Liver (tissue), 7 donors: ENCODE measurements at regions not wholly inside any gene's neighbourhood (a gene's known extent, or its start where the extent isn't known, plus 50 kb on each side); places are given as distances from the start of the nearest gene placed in this dataset.
"Not testable (repeated sequence)": the region's sequence is repeated elsewhere in the genome, so short reads cannot be mapped to it uniquely, and the experiment has no call there.

Experiments
- DNase-seq: peaks from one replicate; pipeline ENCODE4 v3.0.0-alpha.2; 2017; ENCODE audit warnings: low spot score
- H3K27ac ChIP-seq, 2 donors: one replicate each; pipeline ENCODE4 v1.7.0; 2013; ENCODE audit warnings: inconsistent platforms in 2 of 2, low read length in 2 of 2, control low read depth in 1 of 2, low read depth in 1 of 2, mild to moderate bottlenecking in 1 of 2
- H3K27me3 ChIP-seq, 4 donors: one replicate each; pipeline versions ENCODE4 v1.6.1 to v1.7.0; 2013; ENCODE audit warnings: low read length in 3 of 4, inconsistent platforms in 1 of 4, mild to moderate bottlenecking in 1 of 4, moderate library complexity in 1 of 4; ENCODE audit not compliant: control insufficient read depth in 4 of 4, insufficient read depth in 4 of 4
- H3K36me3 ChIP-seq, 4 donors: one replicate each; pipeline versions ENCODE4 v1.6.1 to v1.7.0; 2013; ENCODE audit warnings: low read length in 3 of 4, mild to moderate bottlenecking in 3 of 4, low read depth in 1 of 4, moderate library complexity in 1 of 4; ENCODE audit not compliant: control insufficient read depth in 4 of 4, insufficient read depth in 3 of 4
- H3K4me1 ChIP-seq, 4 donors: one replicate each; pipeline versions ENCODE4 v1.6.1 to v1.7.0; 2013; ENCODE audit warnings: low read length in 3 of 4, mild to moderate bottlenecking in 3 of 4, moderate library complexity in 1 of 4; ENCODE audit not compliant: control insufficient read depth in 4 of 4, insufficient read depth in 4 of 4
- H3K4me3 ChIP-seq, 3 donors: one replicate each; pipeline versions ENCODE4 v1.6.1 to v1.7.0; 2013; ENCODE audit warnings: low read length in 3 of 3, control low read depth in 1 of 3, low read depth in 1 of 3, mild to moderate bottlenecking in 1 of 3
- H3K9ac ChIP-seq, 2 donors: one replicate each; pipeline ENCODE4 v1.7.0; 2013; ENCODE audit warnings: low read length in 2 of 2, mild to moderate bottlenecking in 2 of 2, moderate library complexity in 2 of 2, control low read depth in 1 of 2, low read depth in 1 of 2
- H3K9me3 ChIP-seq, 4 donors: one replicate each; pipeline versions ENCODE4 v1.6.1 to v1.7.0; 2013; ENCODE audit warnings: low read length in 3 of 4; ENCODE audit not compliant: control insufficient read depth in 4 of 4
- ATF3 ChIP-seq: IDR thresholded peaks from 2 replicates; pipeline ENCODE4 v1.6.1; 2016; ENCODE audit warnings: antibody characterized with exemption
- EGR1 ChIP-seq, 2 donors: IDR thresholded peaks; 2 replicates each; pipeline ENCODE4 v1.6.1; 2016 to 2018; ENCODE audit warnings: antibody characterized with exemption in 2 of 2, low read depth in 2 of 2
- GABPA ChIP-seq, 2 donors: IDR thresholded peaks in 1 of 2; conservative IDR thresholded peaks in 1 of 2; 2 replicates each; pipeline ENCODE4 v1.6.1; 2016; ENCODE audit warnings: antibody characterized with exemption in 2 of 2, mild to moderate bottlenecking in 1 of 2, moderate library complexity in 1 of 2
- HNF4A ChIP-seq, 2 donors: conservative IDR thresholded peaks; 2 replicates each; pipeline ENCODE4 v1.6.1; 2016; ENCODE audit warnings: antibody characterized with exemption in 2 of 2, mild to moderate bottlenecking in 2 of 2
- JUND ChIP-seq, 2 donors: IDR thresholded peaks; 2 replicates each; pipeline ENCODE4 v1.6.1; 2016; ENCODE audit warnings: antibody characterized with exemption in 2 of 2
- MAX ChIP-seq: IDR thresholded peaks from 2 replicates; pipeline ENCODE4 v1.6.1; 2016; ENCODE audit warnings: antibody characterized with exemption
- NR2F2 ChIP-seq: IDR thresholded peaks from 2 replicates; pipeline ENCODE4 v1.6.1; 2016; ENCODE audit warnings: antibody characterized with exemption
- RAD21 ChIP-seq, 2 donors: IDR thresholded peaks; 2 replicates each; pipeline ENCODE4 v1.6.1; 2016; ENCODE audit warnings: antibody characterized with exemption in 2 of 2, mild to moderate bottlenecking in 2 of 2
- REST ChIP-seq: IDR thresholded peaks from 2 replicates; pipeline ENCODE4 v1.6.1; 2016; ENCODE audit warnings: antibody characterized with exemption, mild to moderate bottlenecking
- RXRA ChIP-seq, 2 donors: IDR thresholded peaks; 2 replicates each; pipeline ENCODE4 v1.6.1; 2017 to 2018; ENCODE audit warnings: antibody characterized with exemption in 2 of 2, mild to moderate bottlenecking in 1 of 2
- TAF1 ChIP-seq: conservative IDR thresholded peaks from 2 replicates; pipeline ENCODE4 v1.6.1; 2016; ENCODE audit warnings: antibody characterized with exemption, mild to moderate bottlenecking
- YY1 ChIP-seq: IDR thresholded peaks from 2 replicates; pipeline ENCODE4 v1.6.1; 2016; ENCODE audit warnings: antibody characterized with exemption, mild to moderate bottlenecking
- WGBS: extraction: QIAGEN DNeasy Blood & Tissue Kit; methylation state at CpG from one replicate; pipeline ENCODE4 v1.1.7; 2013; 5-methylcytosine and 5-hydroxymethylcytosine counted together
- donor health status: healthy.
- donor health status: healthy.
- donor health status: healthy.
- donor health status: healthy.

- Histone ChIP-seq H3K4me3 (no peak overlapping the region), H3K4me1 (no peaks in the 10 kb centered on the region), H3K36me3 (no peaks in the 10 kb centered on the region), H3K9me3 (no peaks in the 10 kb centered on the region), H3K9ac (no peak overlapping the region), H3K27me3 (no peaks in the 10 kb centered on the region), H3K27ac (no peak overlapping the region)
- no peak for TF ChIP-seq RAD21 (IDR thresholded peaks at IDR 0.05)
- no peak for TF ChIP-seq GABPA (IDR thresholded peaks at IDR 0.05 in 1 of 2, conservative IDR thresholded peaks at IDR 0.05 in 1 of 2)
- no peak for TF ChIP-seq ATF3
- TF ChIP-seq NR2F2, result no peak
- no peak for TF ChIP-seq MAX
- TF ChIP-seq REST, result no peak
- no peak for TF ChIP-seq RXRA (IDR thresholded peaks at IDR 0.05)
- TF ChIP-seq EGR1 (IDR thresholded peaks at IDR 0.05; ENCODE audit: low read depth in 2 of 2), result no peak
- no peak for TF ChIP-seq HNF4A (conservative IDR thresholded peaks at IDR 0.05)
- TF ChIP-seq YY1, result no peak
- no peak for TF ChIP-seq TAF1
- no peak for DNase-seq
Observed at GRCh38 chr11:92045301-92045700, 179.3 kb upstream of the FAT3 start.

GRCh38 chr11:92035488-92035887 lies 189.1 kb upstream of the FAT3 start:
- Histone ChIP-seq H3K27ac (no peak overlapping the region), H3K4me1 (no peaks in the 10 kb centered on the region)

GRCh38 chr11:92027136-92027535 lies 197.5 kb upstream of the FAT3 start:
- DNase-seq, H3K9me3 ChIP-seq: not testable (repeated sequence)
- WGBS, result 79% methylated on average over 16 of the region's 16 CpGs

More at GRCh38 chr11:92035488-92035887, 189.1 kb upstream of the FAT3 start:
- Histone ChIP-seq H3K36me3 (no peaks in the 10 kb centered on the region), H3K4me3 (no peak overlapping the region), H3K27me3 (no peaks in the 10 kb centered on the region), H3K9ac (no peak overlapping the region), H3K9me3 (no peaks in the 10 kb centered on the region)
- TF ChIP-seq HNF4A (conservative IDR thresholded peaks at IDR 0.05), result peak in 1 of 2 donors; percentile 7
- TF ChIP-seq JUND (IDR thresholded peaks at IDR 0.05), result peak; percentile 77 to 94
- TF ChIP-seq NR2F2, result no peak
- TF ChIP-seq EGR1 (IDR thresholded peaks at IDR 0.05; ENCODE audit: low read depth in 2 of 2), result no peak
- TF ChIP-seq GABPA (IDR thresholded peaks at IDR 0.05 in 1 of 2, conservative IDR thresholded peaks at IDR 0.05 in 1 of 2), result no peak
- TF ChIP-seq MAX, result no peak
- peak in 1 of 2 donors; percentile 12 for TF ChIP-seq RAD21 (IDR thresholded peaks at IDR 0.05)
- TF ChIP-seq RXRA (IDR thresholded peaks at IDR 0.05), result peak; percentile 22 to 76
- no peak for DNase-seq
- 55% methylated on average over 1 of the region's 1 CpG for WGBS

More at GRCh38 chr11:92027136-92027535, 197.5 kb upstream of the FAT3 start:
- not testable (repeated sequence) for H3K4me3 ChIP-seq, H3K27ac ChIP-seq, H3K27me3 ChIP-seq, H3K9ac ChIP-seq, H3K36me3 ChIP-seq, H3K4me1 ChIP-seq
